NOMO-1 (cell line): ENCODE measurements at regions not wholly inside any gene's neighbourhood (a gene's known extent, or its start where the extent isn't known, plus 50 kb on each side); places are given as distances from the start of the nearest gene placed in this dataset.

ENCODE experiments used
- DNase-seq, 2 experiments: peaks; one replicate each; lab custom pipeline; 2025; ENCODE audit not compliant: unreplicated experiment in 2 of 2; lab: John Stamatoyannopoulos, UW

- DNase-seq = no peak
Measured at GRCh38 chr2:188848887-188849435, 125.2 kb upstream of the COL3A1 start.

DNA sequence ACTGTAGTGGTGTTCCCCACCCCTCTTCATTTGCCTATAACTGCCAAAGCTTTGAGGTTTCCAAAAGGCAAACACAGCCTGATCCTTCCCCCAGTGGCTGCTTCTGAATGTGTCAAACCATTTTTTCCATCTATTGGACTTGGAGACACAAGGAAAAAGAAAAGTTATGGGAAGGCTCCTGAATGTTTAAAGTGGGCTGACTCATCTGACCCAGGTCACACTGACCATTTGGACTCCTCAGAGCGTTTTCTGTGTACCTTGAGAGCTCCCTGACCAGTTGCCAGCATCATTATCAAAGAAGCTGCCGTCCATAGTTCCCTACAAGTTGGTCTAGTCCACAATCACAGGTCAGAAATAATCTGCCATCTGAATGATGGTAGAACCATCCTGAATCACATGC, 123.4 kb upstream of the COL3A1 start:
- no peak for DNase-seq

- no peak for DNase-seq
Measured at GRCh38 chr2:188851311-188851710, 122.9 kb upstream of the COL3A1 start.

DNA sequence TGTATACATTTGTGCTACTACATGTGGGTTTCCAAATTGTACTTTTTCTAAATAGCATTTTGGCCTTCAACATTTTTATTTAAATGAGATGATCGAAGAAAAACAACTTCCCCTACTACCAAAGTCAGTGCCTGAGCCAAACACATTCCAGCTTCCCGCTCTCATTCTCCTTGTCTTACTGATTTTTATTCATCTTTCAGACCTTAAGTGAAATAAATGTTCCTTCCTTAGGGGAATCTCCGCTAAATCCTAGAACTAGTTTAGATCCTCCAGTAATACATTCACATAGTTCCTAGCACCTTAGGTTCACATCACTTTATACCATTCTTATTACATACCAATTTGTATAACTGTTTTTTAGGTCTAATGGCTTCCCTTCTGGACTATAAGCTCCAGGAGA, 122.3 kb upstream of the COL3A1 start:
- DNase-seq = no peak

DNA sequence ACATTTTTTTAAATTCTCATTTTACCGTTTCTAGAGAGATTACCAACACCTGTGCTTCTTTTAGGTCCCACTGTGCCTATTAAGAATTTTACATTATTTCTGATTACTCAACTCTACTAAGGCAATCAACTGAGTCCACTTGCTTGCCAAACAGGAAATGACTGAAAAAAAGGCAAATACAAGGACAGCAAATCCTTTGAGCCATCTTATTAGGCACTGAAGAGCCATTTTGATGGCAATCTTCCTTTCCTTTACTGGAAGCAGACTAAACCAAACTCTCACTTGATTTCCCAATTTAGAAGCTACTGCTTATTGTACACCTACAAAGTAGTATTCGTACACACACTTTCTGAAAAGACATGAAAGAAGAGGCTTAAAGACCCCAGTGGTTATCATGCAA, 121.4 kb upstream of the COL3A1 start:
- no peak for DNase-seq

DNA sequence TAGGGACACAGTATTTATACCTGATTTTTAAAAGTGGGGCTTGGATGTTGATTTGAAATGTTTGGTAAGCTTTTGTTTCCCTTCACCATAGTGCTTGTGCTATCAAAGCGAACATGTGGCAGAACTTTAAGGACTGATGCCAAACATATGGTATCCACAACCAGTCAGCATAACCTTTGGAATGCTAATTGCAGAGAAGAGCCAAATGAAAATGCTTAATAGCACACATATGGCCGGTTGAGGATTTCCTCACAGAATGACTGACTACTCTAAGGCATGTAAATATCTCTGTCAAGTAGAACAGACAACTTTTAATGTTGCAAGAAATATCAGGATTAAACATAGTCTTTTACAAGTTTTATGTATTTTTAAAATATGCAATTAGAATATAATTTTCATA, 120.9 kb upstream of the COL3A1 start:
- no peak for DNase-seq

DNA sequence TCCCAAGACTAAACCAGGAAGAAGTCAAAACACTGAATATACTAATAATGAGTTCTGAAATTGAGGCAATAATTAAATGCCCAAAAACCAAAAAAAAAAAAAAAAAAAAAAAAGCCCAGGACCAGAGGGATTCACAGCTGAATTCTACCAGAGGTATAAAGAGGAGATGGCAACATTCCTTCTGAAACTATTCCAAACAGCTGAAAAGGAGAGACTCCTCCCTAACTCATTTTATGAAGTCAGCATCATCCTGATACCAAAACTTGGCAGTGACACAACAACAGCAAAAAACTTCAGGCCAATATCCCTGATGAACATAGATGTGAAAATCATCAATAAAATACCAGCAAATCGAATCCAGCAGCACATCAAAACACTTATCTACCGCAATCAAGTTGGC, 108.5 kb upstream of the COL3A1 start:
- no peak for DNase-seq

DNA sequence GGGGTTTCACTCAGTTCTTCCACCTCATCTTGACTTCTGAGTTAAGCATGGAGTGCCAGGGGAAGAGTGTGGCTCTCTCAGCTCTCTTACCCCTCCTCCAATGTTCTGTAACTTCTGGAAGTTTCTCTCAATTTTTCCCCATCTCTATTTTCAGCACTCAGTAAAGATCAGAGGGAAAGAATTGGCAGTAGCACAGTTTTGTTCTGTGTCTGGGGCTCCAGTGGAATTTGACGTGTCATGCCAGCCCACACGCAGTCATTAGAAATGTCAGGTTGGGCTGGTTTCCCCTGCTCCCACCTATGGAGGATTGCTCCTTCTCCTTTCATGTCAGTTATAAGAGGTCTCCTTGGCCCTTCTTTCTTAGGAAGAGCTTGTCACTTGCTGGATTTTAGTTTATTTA, 104.6 kb upstream of the COL3A1 start:
- no peak for DNase-seq

- DNase-seq = peak in 1 of 2 experiments; percentile 12
Measured at GRCh38 chr2:188870289-188870688, 103.9 kb upstream of the COL3A1 start.

- DNase-seq = no peak
Measured at GRCh38 chr2:188875104-188875503, 99.1 kb upstream of the COL3A1 start.

- no peak for DNase-seq
Measured at GRCh38 chr2:188878716-188879115, 95.5 kb upstream of the COL3A1 start.

GRCh38 chr2:188880740-188881139, 93.4 kb upstream of the COL3A1 start:
- DNase-seq = no peak

DNA sequence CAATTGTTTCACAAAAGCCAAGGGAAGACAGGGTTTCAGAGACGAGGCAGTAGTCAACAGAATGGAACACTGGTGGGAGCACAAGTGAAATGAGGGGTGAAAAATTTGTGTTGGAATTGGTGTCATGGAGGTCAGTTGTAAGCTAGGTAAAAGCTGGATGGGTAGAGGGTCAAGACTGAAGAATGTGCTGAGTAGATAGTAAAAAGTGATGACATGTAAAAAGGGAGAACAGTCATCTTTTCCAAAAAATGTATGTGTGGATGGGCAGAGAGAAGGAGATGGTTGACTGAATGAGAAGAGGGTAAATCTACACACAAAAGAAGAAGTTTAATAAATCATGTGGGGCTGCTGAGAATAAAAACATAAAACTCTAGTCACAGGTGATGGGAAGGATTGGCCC, 92.7 kb upstream of the COL3A1 start:
- no peak for DNase-seq

GRCh38 chr2:188884046-188884445, 90.1 kb upstream of the COL3A1 start:
- no peak for DNase-seq

DNA sequence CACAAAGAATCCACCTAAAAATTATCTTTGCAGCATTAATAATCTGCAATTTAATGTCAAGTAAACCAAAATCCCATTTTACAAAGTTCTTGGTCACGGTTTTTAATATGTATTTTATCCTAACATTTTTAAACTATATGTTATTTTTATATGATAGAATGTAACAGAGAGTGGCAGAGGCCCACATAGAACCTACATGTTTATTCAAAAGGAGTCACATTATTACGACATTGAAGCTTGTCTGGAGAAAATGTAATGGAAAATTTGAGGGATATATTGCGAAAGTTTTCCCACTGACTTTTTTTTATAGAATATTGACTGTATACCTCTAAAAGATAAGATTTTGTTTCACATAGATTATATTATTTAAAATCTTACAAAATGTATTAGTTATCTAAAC, 89.7 kb upstream of the COL3A1 start:
- no peak for DNase-seq

GRCh38 chr2:188889187-188889586, 85.0 kb upstream of the COL3A1 start:
- no peak for DNase-seq

DNA sequence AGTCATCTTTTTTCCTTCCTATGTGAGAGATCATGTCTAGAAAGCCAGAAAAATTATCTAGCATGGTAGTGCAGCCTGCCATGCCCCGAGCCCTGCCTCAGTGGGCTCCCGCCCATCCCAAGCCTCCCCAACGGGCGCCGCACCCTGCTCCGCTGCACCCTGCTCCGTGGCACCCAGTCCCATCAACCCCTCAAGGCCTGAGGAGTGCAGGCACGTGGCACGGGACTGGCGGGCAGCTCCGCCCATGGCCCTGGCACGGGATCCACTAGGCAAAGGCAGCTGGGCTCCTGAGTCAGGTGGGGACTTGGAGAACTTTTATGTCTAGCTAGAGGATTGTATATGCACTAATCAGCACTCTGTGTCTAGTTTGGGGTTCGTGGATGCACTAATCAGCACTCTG, 83.4 kb upstream of the COL3A1 start:
- DNase-seq = no peak

GRCh38 chr2:188892636-188893035, 81.5 kb upstream of the COL3A1 start:
- no peak for DNase-seq

DNA sequence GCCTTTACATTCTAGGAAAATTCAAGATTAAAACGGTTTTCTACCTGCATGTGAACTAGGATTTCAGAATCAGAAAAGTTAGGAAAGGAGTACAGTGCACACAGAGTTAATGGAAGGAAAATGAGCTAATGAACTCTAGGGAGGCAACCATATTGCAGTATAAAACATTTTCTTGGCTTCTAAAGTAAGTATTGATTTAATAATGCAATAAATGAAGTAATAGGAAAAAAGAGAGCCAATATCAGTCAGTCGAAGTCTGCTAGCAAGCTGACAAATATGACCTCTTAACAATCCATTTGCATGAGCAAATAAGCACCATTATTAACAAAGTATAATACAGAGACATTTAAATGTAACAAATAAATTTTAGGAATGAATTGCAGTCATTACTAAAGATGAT, 80.2 kb upstream of the COL3A1 start:
- DNase-seq = no peak

DNA sequence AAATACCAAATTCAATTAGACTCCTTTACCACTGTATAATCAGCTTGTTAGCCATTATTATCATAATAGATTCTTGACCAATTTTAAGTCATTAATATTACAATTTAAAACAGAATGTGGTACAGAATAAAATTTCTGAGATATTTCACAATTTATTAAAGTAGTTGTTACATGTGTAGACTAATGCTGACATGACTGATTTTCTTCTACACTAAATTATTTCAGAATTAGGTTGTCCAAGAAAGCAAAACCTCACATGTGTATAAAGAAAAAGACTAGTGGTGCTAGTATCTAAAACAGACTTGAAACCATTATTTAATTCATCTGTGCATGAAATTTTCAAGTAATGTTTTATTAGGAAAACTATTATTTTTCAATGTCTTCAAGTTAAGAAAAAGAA, 79.2 kb upstream of the COL3A1 start:
- DNase-seq = no peak

GRCh38 chr2:188897096-188897495, 77.1 kb upstream of the COL3A1 start:
- no peak for DNase-seq

- DNase-seq = no peak
Measured at GRCh38 chr2:188898261-188898660, 75.9 kb upstream of the COL3A1 start.

GRCh38 chr2:188902901-188903491, 71.2 kb upstream of the COL3A1 start:
- no peak for DNase-seq
